ENCODE measurements at regions not wholly inside any gene's neighbourhood (a gene's known extent, or its start where the extent isn't known, plus 50 kb on each side); places are given as distances from the start of the nearest gene placed in this dataset.

DNA sequence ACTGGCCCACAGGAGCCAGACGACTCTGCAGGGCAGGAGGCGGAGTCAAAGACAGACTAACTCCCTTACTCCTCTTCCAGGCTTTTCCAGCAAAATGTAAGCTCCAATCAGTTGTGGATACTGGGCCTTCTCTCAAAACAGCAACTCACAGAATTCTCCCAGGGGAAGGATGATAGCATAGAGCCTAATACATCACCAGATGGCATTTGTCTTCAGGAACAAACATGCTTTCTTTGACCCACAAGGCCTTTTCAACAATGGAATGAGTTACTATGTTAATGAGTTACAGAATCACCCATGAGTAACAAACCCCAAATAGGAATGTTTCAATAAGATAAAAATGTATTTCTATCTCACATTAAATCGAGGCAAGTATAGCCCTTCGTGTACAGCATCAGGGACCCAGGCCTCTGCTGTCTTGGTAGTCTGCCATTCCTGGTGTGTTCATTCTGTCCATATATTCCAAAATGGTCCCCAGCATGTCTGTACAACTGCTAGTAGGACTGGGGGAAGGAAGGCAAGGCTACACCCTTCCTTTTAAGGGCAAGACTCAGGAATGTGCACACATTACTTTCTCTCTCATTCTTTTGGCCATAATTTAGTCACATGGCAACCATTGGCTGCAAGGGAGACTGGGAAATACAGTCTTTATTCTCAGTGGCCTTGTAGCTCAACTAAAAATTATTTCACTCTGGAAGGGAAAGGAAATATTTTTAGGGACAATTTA is 76.4 kb downstream of the BOD1L2 start:
- Histone ChIP-seq H3K27ac (no peak overlapping the region), H3K36me3 (replicated peaks; ENCODE audit: insufficient read depth, low read depth) (no peaks in the 10 kb centered on the region), H3K4me2 (no peak overlapping the region), H3K79me2 (no peaks in the 10 kb centered on the region), H3K27me3 (peaks cover 4% of the 10 kb centered on the region), H3K9me2 (replicated peaks; ENCODE audit: insufficient read depth) (no peaks in the 10 kb centered on the region), H3K9me3 (ENCODE audit: low read depth) (no peaks in the 10 kb centered on the region), H3K4me1 (ENCODE audit: insufficient read depth) (no peaks in the 10 kb centered on the region), H3K4me3 (no peak overlapping the region), H4K20me1 (ENCODE audit: insufficient read depth, poor library complexity, severe bottlenecking) (no peaks in the 10 kb centered on the region), H2AFZ (no peak overlapping the region)
- DNase-seq (ENCODE audit: low spot score) = no peak
- 67% methylated on average over 4 of the region's 4 CpGs for WGBS (ENCODE audit: low lambda C conversion rate, missing lambda C conversion rate)
- TF ChIP-seq EZH2phosphoT487 (IDR thresholded peaks at IDR 0.05; ENCODE audit: low read depth, severe bottlenecking, unreplicated experiment) (no peak), EZH2 (IDR thresholded peaks at IDR 0.05; ENCODE audit: borderline replicate concordance) (no peak)
- TF ChIP-seq, protein P1, sequence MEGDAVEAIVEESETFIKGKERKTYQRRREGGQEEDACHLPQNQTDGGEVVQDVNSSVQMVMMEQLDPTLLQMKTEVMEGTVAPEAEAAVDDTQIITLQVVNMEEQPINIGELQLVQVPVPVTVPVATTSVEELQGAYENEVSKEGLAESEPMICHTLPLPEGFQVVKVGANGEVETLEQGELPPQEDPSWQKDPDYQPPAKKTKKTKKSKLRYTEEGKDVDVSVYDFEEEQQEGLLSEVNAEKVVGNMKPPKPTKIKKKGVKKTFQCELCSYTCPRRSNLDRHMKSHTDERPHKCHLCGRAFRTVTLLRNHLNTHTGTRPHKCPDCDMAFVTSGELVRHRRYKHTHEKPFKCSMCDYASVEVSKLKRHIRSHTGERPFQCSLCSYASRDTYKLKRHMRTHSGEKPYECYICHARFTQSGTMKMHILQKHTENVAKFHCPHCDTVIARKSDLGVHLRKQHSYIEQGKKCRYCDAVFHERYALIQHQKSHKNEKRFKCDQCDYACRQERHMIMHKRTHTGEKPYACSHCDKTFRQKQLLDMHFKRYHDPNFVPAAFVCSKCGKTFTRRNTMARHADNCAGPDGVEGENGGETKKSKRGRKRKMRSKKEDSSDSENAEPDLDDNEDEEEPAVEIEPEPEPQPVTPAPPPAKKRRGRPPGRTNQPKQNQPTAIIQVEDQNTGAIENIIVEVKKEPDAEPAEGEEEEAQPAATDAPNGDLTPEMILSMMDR (IDR thresholded peaks at IDR 0.05; ENCODE audit: poor library complexity) = no peak

DNA sequence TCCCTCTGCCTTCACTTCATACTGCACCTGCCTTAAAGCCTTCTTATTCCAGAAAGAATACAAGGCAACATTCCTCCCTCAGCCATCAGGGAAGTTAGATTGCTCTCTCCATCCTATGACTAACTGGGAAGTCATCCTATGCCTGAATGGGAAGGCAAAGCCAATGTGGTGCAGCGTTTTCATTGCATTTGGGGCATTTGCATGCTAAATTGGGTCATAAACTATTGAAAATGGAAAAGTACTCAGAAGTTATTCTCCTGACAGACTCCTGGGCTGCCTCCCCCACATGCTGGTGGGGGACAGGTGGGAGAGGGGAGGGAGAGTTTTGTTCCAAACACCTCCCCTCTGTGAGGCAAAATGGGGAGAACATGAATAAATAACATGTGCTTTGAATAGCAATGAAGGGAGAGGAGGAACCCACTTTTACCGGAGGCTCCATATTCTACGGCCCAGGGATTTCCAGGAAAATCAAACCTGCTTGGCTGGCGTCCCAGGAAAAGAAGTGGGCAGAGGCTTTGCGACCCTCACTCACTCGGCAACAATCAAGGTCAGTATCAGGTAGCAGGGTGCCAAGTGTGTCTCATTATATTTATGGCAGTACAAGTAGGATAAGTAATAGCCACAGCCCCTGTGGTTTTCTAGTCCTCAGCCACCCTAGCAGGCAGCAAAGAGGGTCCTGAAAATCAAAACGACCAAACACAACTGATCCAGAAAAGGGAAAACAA is 84.1 kb downstream of the BOD1L2 start:
- H3K4me3 ChIP-seq = no peak overlapping the region
- H3K4me2 ChIP-seq = no peak overlapping the region
- H3K4me1 ChIP-seq (ENCODE audit: insufficient read depth) = no peaks in the 10 kb centered on the region
- no peaks in the 10 kb centered on the region for H3K36me3 ChIP-seq (replicated peaks; ENCODE audit: insufficient read depth, low read depth)
- no peaks in the 10 kb centered on the region for H4K20me1 ChIP-seq (ENCODE audit: insufficient read depth, poor library complexity, severe bottlenecking)
- no peak overlapping the region for H2AFZ ChIP-seq
- no peaks in the 10 kb centered on the region for H3K9me3 ChIP-seq (ENCODE audit: low read depth)
- no peak overlapping the region for H3K27ac ChIP-seq
- H3K27me3 ChIP-seq = no peaks in the 10 kb centered on the region
- H3K9me2 ChIP-seq (replicated peaks; ENCODE audit: insufficient read depth) = no peaks in the 10 kb centered on the region
- no peak for DNase-seq (ENCODE audit: low spot score)
- H3K79me2 ChIP-seq = no peaks in the 10 kb centered on the region
- WGBS (ENCODE audit: low lambda C conversion rate, missing lambda C conversion rate) = 83% methylated on average over 7 of the region's 7 CpGs
- TF ChIP-seq EZH2phosphoT487 (IDR thresholded peaks at IDR 0.05; ENCODE audit: low read depth, severe bottlenecking, unreplicated experiment) (no peak), EZH2 (IDR thresholded peaks at IDR 0.05; ENCODE audit: borderline replicate concordance) (no peak)
- TF ChIP-seq, protein P1 (IDR thresholded peaks at IDR 0.05; ENCODE audit: poor library complexity) = no peak

DNA sequence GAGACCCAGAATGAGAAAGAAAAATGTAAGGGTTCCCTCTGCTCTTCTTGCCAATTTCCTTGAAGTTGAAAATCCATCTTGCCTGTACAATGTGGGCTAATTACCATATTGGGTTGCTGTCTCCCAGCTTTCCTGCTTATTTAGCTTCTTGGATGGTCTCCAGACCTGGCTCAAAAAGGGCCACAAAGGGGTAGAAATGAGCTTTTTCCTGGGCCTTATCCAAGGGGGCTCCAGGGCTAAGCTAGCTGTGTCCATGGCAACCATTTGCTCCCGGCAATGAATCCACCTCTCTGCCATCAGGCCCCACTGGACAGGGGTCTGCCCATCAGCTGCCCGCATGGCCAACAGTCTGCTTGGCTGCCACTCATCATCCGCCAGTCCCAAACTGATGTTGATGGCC is 85.0 kb downstream of the BOD1L2 start:
- Histone ChIP-seq H3K9me3 (ENCODE audit: low read depth) (no peaks in the 10 kb centered on the region), H3K4me2 (no peak overlapping the region), H3K27me3 (no peaks in the 10 kb centered on the region), H3K36me3 (replicated peaks; ENCODE audit: insufficient read depth, low read depth) (no peaks in the 10 kb centered on the region), H4K20me1 (ENCODE audit: insufficient read depth, poor library complexity, severe bottlenecking) (no peaks in the 10 kb centered on the region), H2AFZ (no peak overlapping the region), H3K9me2 (replicated peaks; ENCODE audit: insufficient read depth) (no peaks in the 10 kb centered on the region), H3K4me3 (no peak overlapping the region), H3K27ac (no peak overlapping the region), H3K4me1 (ENCODE audit: insufficient read depth) (no peaks in the 10 kb centered on the region), H3K79me2 (no peaks in the 10 kb centered on the region)
- TF ChIP-seq EZH2 (IDR thresholded peaks at IDR 0.05; ENCODE audit: borderline replicate concordance) = no peak
- TF ChIP-seq, protein P1 (IDR thresholded peaks at IDR 0.05; ENCODE audit: poor library complexity) = no peak
- no peak for TF ChIP-seq EZH2phosphoT487 (IDR thresholded peaks at IDR 0.05; ENCODE audit: low read depth, severe bottlenecking, unreplicated experiment)
- no peak for DNase-seq (ENCODE audit: low spot score)
- WGBS (ENCODE audit: low lambda C conversion rate, missing lambda C conversion rate) = 88% methylated on average over 3 of the region's 3 CpGs

Data from hepatocyte (in vitro differentiated cells).